Hindlimb muscle (tissue), 1 donor: ENCODE measurements at regions not wholly inside any gene's neighbourhood (a gene's known extent, or its start where the extent isn't known, plus 50 kb on each side); places are given as distances from the start of the nearest gene placed in this dataset.
"Not testable (repeated sequence)": the region's sequence is repeated elsewhere in the genome, so short reads cannot be mapped to it uniquely, and the experiment has no call there.

Source experiments
- DNase-seq: peaks from one replicate; pipeline ENCODE4 v3.0.0-alpha.2; 2013

DNA sequence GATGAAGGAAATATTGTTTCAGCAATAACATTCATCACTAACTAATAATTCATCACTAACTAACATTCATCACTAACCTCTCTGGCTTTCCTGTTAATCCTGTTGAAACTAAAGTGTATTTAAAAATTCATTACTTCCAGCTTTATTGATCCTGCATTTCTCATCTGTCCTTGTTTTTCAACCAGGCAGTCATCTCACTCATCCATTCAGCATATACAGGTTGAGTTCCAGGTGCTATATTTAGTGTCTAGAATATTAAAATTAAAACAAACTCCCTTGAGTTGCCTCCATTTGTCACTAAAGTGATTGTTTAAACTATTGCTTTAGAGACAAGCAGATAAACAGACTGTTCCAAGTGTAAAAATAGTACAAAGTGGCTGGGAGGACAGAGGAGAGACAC is 58.1 kb downstream of the ATXN7L3B start:
- DNase-seq, result no peak

DNA sequence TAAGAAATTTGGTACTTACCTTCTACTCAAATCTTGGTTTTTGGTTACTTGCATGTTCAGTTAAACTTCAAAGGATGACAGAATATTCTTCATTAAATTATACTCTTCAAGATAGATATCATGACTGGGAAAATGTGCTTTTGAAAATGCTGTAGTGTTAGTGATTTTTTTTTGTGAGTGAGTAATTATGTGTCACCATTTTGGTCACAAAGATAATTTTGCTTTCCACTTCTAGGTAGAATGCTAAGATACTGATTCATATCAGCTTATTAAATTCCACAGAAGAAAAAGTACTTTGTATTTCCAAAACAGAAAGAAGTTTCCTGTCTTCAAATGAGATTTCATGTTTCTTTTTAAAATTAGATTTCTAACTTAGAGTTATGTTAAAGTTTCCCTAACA is 61.2 kb downstream of the ATXN7L3B start:
- no peak for DNase-seq

DNA sequence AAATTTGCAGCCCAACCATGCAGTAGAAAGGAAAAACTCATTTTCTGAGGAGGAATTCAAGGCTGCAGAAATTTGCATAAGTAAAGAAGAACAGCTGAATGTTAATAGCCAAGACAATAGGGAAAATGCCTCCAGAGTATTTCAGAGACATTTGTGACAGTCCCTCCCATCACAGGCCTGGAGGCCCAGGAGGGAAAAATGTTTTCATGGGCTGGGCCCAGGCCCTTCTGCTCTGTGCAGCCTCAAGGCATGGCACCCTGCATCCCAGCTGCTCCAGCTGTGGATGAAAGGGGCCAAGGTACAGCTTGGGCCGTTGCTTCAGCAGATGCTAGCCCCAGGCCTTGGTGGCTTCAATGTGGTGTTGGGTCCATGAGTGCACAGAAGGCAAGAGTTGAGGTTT is 62.3 kb downstream of the ATXN7L3B start:
- DNase-seq, result no peak

DNA sequence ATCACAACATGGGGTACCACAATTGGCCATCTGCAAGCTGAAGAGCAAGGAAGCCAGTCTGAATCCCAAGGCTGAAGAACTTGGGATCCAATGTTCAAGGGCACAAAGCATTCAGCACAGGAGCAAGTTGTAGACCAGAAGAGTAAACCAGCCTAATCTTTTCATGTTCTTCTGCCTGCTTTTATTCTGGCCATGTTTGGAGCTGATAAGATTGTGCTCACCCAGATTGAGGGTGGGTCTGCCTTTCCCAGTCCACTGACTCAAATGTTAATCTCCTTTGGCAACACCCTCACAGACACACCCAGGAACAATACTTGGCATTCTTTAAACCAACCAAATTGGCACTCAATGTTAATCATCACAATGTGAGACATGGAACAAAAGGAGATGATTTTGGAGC is 63.2 kb downstream of the ATXN7L3B start:
- DNase-seq, result not testable (repeated sequence)

DNA sequence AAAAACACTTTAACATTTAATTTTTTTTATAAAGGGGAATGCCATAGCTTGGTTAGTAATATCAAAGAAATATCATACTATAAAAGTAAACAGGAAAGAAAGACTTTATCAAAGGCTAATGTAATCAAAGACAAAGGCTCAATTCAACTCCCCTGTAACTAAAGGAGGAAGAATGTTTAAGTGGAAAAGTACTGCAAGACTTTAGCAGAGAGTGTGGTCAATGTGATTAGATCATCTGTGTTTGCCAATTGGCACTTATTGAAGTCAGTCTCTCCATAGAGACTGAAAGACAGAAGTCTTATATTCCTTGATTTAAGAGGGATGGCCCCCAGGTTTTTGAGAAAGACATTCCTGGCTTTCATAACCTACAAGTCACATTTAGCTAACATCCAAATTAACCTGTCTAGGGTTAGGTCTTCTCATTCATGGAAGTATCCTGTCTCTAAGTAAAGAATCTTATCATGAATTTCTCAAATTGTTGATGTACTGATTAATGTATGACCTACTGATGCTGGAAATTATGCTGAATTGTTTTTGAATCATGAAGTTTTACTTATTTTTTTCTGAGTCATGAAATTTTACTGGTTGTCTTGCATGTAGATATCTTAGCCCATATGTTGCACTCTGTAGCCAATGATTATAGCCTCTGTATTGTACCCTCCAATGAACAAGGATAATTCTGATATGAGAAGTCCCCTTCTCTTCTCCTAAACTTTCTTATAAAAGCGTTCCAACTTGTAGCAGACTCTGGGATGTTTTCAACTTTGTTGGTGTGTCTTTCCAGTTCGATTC is 65.4 kb downstream of the ATXN7L3B start:
- no peak for DNase-seq

DNA sequence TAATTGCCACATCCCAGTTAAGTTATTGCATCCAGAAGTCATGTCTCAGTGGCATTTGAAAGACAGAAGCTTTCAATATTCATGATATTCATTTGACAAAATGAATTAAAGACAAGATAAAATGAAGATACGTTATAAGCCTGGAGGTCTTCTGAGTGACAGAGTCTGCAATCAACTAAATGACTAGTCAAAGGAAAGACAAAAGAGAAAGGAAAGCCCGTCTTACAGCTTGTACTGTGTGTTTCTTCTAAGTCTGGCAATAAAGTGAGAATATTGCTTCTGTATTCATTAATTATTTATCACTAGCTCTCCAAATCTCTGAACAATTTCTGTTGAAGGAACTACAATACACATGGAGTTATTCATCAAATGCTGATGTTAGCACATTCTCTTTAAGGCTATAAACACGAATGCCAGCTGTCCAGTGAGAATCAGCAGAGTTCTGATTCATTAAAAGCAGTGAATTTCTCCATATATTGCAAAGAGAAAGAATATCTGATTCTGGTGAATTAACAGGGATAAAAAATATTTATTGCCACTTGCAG is 70.7 kb downstream of the ATXN7L3B start:
- DNase-seq, result no peak

DNA sequence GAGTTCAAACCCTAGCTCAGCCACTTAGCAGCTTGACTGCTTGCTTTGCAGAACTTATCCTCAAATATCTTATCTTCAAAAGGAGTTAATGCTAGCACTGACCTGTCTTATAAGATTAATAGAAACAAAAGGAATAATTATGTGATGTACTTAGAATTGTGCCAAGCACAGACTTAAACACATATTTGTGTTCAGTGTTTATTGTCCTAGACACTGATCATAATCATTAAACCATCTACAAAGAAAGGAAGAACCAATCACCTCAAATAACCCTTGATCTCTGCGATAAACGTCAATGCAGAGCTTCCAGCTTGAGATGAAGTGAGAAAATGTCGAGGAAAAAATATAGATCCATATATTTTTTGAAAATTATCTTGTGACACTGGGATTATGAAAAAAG is 73.1 kb downstream of the ATXN7L3B start:
- no peak for DNase-seq

DNA sequence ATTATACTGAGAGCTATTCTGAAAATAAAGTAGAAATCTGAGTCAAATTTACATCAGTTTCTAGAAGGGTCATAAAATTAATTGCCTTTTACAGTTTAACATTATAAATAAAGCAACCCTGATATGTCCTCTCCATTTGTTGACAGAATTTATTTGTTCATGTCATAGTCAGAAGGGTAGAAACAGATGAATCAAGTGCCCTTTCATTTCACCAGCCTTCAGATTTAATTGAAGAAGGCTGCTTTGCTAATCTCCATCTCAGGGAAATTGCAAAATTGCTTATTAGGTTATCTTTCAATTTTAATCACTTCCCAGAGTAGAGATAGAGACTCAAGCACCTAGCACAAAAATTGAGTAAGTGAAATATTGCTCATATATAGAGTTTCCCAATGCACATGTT is 76.8 kb downstream of the ATXN7L3B start:
- DNase-seq, result no peak

DNA sequence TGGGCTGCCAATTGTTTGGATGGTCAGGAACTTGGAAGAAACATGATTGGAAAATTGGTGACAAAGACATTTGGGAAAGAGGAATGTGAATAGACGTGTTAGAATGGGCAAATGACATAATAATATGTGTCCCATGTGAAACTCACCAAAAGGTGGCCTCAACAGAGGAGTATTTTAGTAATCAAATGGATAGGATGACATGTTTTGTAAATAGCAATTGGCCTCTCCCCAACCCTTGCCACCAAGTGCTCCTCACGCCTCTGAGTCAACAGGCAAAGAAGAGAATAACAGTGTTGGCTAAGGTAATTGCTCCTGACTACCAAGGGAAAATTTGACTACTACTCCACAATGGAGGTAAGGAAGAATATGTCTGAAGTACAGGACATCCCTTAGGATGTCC is 81.4 kb downstream of the ATXN7L3B start:
- DNase-seq, result no peak

DNA sequence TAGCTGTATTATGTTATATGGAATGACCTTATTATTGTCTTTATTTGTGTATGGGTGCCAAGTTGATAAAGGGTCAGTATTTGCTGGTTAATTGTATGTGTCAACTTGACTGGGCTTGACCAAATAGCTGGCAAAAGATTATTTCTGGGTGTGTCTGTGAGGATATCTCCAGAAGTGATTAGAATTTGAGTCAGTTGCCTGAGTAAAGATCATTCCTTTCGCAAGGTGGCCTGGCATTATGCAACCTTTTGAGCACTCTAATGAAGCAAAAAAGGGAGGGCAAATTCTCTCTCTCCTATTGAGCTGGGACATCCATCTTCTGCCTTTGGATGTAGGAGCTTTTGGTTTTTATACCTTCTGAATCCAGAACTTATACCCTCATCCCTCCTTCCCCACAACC is 82.2 kb downstream of the ATXN7L3B start:
- no peak for DNase-seq

DNA sequence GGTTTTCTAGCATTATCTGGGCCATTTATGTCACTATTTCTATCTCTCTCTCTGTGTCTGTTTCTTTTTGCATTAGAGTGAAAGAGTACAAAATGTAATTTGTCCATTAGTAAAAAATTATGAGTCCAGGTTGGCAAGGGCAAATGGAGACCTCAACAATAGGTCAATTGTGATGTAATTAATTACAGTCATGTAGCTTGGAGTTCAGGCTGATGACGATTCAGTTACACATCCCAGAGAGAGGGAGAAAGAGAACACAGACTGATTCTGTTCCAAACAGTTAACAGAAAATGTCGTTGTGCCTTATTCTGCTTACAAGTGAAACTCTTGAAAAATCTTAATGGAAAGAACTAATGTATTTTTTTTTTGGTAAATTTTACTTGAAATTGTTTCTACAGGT is 83.3 kb downstream of the ATXN7L3B start:
- no peak for DNase-seq

DNA sequence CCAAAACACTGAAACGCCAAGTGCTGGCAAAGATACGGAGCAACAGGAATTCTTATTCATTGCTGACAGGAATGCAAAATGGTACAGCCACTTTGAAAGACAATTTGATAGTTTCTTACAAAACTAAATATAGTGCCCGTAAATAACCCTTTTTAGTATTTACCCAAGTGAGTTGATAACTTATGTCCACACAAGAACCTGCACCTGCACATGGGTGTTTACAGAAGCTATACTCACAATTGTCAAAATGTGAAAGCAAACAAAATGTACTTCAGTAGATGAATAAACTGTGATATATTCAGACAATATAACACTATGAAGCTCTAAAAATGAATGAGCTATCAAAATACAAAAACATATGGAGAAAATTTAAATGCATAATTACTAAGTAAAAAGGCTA is 86.6 kb downstream of the ATXN7L3B start:
- no peak for DNase-seq

DNA sequence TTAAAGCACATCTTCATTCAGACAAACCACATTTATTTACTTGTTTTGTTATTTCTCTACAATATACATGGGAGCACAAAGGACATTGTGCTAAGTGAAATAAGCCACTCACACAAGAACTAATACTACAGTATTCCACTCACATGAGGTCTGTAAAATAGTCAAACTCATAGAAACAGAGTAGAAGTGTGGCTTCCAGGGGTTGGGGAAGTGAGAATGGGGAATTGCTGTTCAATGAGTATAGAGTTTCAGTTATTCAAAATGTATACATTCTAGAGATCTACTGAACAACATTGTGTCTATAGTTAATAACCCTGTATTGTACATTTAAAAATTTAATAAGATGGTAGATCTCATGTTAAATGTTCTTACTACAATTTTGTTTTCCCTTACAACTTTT is 88.8 kb downstream of the ATXN7L3B start:
- no peak for DNase-seq

DNA sequence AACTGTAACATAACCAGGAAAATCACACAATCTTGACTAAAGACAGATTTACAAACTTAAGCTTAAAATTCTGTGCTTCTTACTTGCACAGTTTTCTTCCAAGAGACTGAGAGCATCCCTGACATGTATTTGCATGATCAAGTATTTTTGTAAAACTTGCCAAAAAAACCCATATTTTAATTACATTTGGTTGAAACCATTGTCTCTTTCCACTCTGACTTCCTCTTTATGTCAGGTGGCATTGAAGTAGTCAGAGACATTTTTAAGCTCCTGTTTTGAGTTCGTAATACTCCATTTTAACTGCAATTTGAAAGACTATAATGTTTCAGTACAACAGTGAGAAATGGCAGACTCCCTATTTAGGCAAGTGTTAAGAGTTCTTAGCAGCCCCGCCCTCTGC is 103.6 kb downstream of the ATXN7L3B start:
- DNase-seq, result no peak

DNA sequence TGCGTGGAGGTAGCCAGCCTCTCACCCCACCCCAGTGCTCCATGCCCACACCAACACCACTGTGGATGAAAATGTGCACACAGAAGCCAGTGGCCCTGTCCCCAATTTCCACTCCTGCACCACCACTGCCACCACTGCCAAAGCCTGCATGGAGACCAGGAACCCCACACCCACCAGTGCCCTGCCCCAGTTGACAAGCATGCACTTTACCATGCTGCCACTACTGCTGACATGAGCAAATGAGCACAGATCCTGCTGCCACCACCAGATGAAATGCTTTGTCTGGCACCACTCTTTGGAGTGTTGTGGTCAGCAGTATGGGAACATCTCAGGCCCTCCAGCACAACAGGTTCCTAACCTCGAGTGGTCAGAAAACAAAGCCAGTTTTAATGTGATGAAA is 104.1 kb downstream of the ATXN7L3B start:
- no peak for DNase-seq

DNA sequence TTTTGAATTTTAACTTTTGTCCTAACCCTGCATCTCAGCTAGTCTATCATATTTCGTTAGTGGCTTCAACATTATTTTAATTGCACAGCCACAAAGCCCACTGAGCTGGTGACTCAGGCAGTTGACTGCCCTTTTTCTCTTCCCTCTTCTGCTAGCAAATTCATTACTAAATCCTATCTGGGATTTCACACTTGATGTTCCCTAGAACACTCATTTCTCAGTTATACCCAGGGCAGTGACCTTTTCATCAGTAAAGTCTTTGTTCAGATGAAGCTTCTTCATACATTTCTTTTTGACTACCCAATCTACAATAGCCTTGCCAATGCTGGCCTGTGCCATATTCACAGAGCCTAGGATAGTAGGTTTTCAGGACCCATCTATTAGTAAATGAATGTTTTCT is 107.0 kb downstream of the ATXN7L3B start:
- no peak for DNase-seq

DNA sequence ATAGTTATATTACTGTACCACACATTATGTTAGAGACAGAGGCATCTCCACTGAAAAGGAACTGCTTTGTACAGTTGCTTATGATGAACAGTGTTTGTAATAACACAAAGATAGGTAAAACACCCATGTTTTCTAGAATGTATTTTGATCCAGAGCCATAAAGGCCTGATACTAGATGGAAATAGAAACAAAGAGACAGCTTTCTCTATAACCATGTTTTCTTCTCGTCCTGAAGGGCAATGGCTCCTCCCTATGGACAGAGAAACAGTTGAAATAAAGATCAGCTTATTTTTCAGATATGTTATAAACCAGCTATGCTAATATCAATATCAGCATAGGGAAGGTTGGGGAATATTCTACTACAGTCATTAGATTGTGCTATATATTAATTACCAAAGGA is 109.2 kb downstream of the ATXN7L3B start:
- no peak for DNase-seq

DNA sequence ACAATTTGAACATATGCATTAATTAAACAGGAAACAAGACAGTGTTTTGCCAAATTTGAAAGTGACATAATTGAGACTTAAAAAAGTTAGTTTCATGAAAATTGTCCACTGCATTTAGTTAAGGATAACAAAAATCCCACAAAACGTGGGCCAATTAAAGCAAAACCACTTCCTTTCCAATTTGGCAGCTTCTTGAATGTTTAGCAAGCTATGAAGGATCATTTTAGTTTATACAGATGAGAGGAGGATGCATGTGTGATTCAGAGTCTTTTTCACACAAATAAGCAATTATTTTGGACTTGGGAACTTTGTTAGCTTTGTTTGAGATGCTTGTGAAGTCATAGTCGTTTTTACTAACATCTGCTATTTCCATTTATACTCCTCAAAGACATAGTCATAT is 109.6 kb downstream of the ATXN7L3B start:
- DNase-seq, result no peak

DNA sequence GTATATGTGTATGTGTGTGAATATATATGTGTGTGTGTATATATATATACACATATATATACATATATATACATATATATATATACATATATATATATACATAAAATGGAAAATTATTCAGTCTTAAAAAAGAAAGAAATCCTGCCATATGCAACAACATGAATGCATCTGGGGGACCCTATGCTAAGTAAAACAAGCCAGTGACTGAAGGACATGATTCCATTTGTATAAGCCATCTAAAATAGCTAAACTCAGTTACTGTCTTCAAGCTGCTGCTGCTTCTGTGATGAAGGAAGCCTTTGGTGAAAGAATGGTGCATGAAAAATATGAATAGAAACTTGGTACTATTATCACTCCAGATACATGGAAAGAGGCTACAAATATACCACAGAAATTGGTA is 118.6 kb downstream of the ATXN7L3B start:
- DNase-seq, result no peak

DNA sequence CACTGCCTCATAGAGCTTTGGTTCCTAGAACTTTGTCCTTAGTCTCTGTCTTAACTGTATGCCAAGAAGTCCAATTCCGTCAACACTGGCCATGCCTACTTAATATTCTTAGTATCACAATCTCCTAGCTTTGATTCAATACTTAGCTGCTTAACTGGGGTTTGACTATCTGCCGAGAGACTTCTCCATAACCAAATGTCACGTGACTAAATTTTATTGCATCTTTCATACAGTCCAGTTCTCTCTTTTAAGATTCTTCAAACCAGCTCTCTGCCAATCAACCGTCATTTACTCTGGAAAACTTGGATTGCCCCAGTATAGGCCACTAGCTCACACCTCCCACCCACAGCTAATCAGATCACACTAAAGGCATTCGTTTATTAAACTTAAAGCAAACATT is 122.8 kb downstream of the ATXN7L3B start:
- DNase-seq, result no peak

DNA sequence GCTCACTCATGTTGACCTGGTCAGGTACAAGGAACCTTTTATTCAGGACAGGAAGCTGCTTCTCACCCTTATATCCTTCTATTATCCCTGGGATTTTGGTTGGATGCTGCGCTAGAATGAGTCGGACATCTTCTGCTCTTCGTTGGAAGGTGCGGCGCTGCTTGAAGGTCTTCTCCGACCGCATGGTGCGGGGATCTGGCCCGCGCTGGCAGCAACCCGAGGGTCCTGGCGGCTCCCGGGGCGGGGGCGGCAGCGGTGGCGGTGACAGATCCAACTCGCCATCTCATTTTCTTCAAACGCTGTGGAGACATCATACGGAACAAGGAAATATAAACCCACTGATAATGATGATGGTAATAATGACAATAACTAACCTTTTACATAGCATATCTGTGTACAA is 126.3 kb downstream of the ATXN7L3B start:
- DNase-seq, result no peak

DNA sequence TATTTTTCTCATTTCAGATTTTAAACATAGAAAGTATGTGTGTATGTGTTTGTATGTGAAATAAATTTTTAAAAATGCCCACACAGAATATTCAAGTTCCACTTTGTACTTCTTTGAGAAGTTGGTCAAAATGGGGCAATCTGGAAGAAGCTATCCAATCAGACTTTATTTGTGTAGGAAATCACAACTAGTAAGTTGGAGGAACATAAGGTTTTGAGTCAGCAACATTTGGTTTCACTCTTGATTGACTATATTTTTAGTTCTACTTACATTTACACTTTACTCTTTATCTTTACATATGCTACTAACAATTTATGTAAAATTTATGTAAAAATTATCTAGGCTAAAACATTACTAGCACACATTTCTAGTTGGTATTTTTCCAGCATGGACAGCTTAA is 128.1 kb downstream of the ATXN7L3B start:
- no peak for DNase-seq

DNA sequence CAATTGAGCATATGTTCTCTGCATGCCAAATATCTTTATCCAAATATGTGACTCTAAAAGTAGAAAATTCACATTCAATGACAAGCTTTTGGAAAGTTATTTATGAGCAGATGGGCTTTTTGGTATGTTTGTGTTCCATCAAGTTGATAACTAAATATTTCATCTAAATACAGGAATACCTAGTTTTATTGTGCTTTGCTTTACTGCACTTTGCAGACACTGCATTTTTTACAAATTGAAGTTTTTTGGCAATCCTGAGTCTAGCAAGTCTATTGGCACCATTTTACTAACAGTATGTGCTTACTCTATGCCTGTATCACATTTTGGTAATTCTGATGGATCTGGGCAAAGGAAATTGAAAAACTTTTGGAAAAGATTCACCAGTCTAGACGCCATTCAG is 133.8 kb downstream of the ATXN7L3B start:
- no peak for DNase-seq

DNA sequence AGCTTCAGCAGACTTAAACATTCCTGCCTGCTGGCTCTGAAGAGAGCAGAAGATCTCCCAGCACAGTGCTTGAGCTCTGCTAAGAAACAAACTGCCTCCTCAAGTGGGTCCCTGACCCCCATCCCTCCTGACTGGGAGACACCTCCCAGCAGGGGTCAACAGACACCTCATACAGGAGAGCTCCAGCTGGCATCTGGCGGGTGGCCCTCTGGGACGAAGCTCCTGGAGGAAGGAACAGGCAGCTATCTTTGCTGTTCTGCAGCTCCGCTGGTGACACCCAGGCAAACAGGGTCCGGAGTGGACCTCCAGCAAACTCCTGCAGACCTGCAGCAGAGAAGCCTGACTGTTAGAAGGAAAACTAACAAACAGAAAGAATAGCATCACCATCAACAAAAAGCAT is 139.3 kb downstream of the ATXN7L3B start:
- DNase-seq, result not testable (repeated sequence)

DNA sequence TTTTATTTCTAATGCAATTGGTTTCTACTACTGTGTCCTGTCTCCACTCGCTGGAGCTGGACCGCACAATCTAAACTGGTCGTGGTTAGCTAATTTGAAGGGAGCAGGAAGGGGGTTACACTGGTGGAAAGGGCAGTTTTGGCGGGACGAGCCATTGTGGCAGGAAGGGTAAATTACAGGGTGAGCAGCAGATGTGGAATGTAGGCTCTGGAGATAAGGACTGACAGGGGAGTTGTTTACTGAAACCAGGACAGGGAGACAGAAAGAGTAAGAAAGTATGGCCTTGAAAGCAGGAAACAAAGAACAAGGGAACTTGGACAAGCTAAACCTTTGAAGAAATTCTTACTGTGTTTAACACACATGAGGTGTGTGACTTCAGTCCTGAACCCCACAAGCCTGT is 147.8 kb downstream of the ATXN7L3B start:
- no peak for DNase-seq
